HuH-7 (cell line): ENCODE measurements at regions not wholly inside any gene's neighbourhood (a gene's known extent, or its start where the extent isn't known, plus 50 kb on each side); places are given as distances from the start of the nearest gene placed in this dataset.

Experiments
- DNase-seq: peaks from one replicate; pipeline ENCODE4 v3.0.0; 2011; ENCODE audit warnings: low spot score

GRCh38 chr10:14391342-14391741 lies 60.6 kb upstream of the FRMD4A start:
- DNase-seq = no peak

- no peak for DNase-seq
Measured at GRCh38 chr10:14389981-14390590, 59.4 kb upstream of the FRMD4A start.

GRCh38 chr10:14385596-14386593 lies 55.2 kb upstream of the FRMD4A start:
- no peak for DNase-seq

- no peak for DNase-seq
Measured at GRCh38 chr10:14384915-14385314, 54.2 kb upstream of the FRMD4A start.

GRCh38 chr10:14384116-14384730 lies 53.5 kb upstream of the FRMD4A start:
- no peak for DNase-seq

GRCh38 chr10:14383266-14383665 lies 52.5 kb upstream of the FRMD4A start:
- no peak for DNase-seq

GRCh38 chr10:14382531-14382930 lies 51.8 kb upstream of the FRMD4A start:
- DNase-seq = no peak

- DNase-seq = no peak
Measured at GRCh38 chr10:14382022-14382421, 51.3 kb upstream of the FRMD4A start.

- no peak for DNase-seq
Measured at GRCh38 chr10:14381475-14381874, 50.8 kb upstream of the FRMD4A start.

- DNase-seq = no peak
Measured at GRCh38 chr10:14380746-14381145, 50.0 kb upstream of the FRMD4A start.
